Smooth muscle cell (in vitro differentiated cells): ENCODE measurements at regions not wholly inside any gene's neighbourhood (a gene's known extent, or its start where the extent isn't known, plus 50 kb on each side); places are given as distances from the start of the nearest gene placed in this dataset.

ENCODE experiments used
- DNase-seq: peaks from one replicate; lab custom pipeline; 2025; ENCODE audit not compliant: unreplicated experiment; lab: John Stamatoyannopoulos, UW
- H2AFZ ChIP-seq: fragments of 200-600 bp; sonication (generic); 2 replicates; pipeline ENCODE4 v1.6.0; 2016; ENCODE audit warnings: antibody characterized with exemption, low read depth, mild to moderate bottlenecking
- H3F3A ChIP-seq: fragments of 200-600 bp; sonication (generic); 2 replicates; pipeline ENCODE4 v1.6.0; 2017; ENCODE audit warnings: antibody characterized with exemption, low read depth
- H3K27ac ChIP-seq: fragments of 200-600 bp; sonication (generic); 2 replicates; pipeline ENCODE4 v1.5.1; 2016; ENCODE audit warnings: low read depth, mild to moderate bottlenecking
- H3K27me3 ChIP-seq: fragments of 200-600 bp; sonication (generic); 2 replicates; pipeline ENCODE4 v1.6.1; 2016; ENCODE audit warnings: low read depth, mild to moderate bottlenecking
- H3K36me3 ChIP-seq: fragments of 200-600 bp; sonication (generic); 2 replicates; pipeline ENCODE4 v1.5.1; 2016; ENCODE audit warnings: low read depth
- H3K4me1 ChIP-seq: fragments of 200-600 bp; sonication (generic); 2 replicates; pipeline ENCODE4 v1.5.1; 2016; ENCODE audit warnings: low read depth
- H3K4me2 ChIP-seq: fragments of 200-600 bp; sonication (generic); 2 replicates; pipeline ENCODE4 v1.6.0; 2016; ENCODE audit warnings: mild to moderate bottlenecking
- H3K4me3 ChIP-seq: fragments of 200-600 bp; sonication (generic); 2 replicates; pipeline ENCODE4 v1.5.1; 2016; ENCODE audit warnings: mild to moderate bottlenecking
- H3K79me2 ChIP-seq: fragments of 200-600 bp; sonication (generic); 2 replicates; pipeline ENCODE4 v1.6.0; 2016; ENCODE audit warnings: low read depth, mild to moderate bottlenecking
- H3K9ac ChIP-seq: fragments of 200-600 bp; sonication (generic); 2 replicates; pipeline ENCODE4 v1.6.0; 2016; ENCODE audit warnings: low read depth
- H3K9me3 ChIP-seq: fragments of 200-600 bp; sonication (generic); replicated peaks from 2 replicates; pipeline ENCODE4 v1.5.1; 2016; ENCODE audit warnings: low read depth
- H4K20me1 ChIP-seq: fragments of 200-600 bp; sonication (generic); 2 replicates; pipeline ENCODE4 v1.6.0; 2016; ENCODE audit warnings: low read depth
- CTCF ChIP-seq: fragments of 200-600 bp; sonication (generic); IDR thresholded peaks from 2 replicates; pipeline ENCODE4 v1.5.1; 2017; ENCODE audit warnings: borderline replicate concordance, mild to moderate bottlenecking, antibody characterized with exemption; ENCODE audit not compliant: insufficient read depth, poor library complexity, severe bottlenecking
- WGBS: methylation state at CpG from one replicate; pipeline ENCODE4 v1.1.7; 2016; ENCODE audit warnings: low lambda C conversion rate; 5-methylcytosine and 5-hydroxymethylcytosine counted together

DNA sequence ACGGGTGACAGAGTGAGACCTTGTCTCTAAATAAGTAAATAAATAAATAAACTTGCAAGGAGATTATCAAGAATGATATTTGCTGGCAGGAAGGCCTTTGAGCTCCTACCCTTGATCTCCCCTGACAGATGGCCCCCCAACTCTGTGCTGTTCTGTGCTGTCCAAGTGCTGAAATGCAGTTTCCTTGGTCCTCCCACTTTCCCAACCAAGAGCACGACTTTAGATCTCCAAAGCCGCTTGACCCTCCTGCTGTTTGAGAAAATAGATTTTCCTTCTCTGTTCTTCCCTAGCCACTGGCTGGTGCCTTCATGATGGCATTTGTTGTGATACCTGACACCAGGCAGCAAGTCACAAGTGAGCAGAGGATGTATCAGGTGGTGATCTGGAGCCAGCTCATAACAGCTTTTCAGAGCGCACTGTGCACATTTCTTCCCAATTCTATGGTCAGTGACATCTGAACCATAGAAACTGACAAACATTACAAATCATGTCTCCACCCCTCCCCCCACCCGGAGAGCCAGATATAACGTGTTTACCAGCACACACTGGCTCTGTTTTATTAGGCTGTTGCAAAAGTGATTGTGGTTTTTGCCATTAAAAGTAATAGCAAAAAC, 80.0 kb upstream of the PUM3 start:
- Histone ChIP-seq H3K36me3 (no peaks in the 10 kb centered on the region), H4K20me1 (no peaks in the 10 kb centered on the region), H3K9me3 (no peaks in the 10 kb centered on the region), H3K4me2 (no peak overlapping the region), H3K79me2 (no peaks in the 10 kb centered on the region), H3K4me1 (no peaks in the 10 kb centered on the region), H3K27me3 (peaks cover 18% of the 10 kb centered on the region), H2AFZ (no peak overlapping the region), H3K9ac (no peak overlapping the region), H3K4me3 (no peak overlapping the region), H3F3A (no peaks in the 10 kb centered on the region), H3K27ac (no peak overlapping the region)
- no peak for DNase-seq
- 65% methylated on average over 6 of the region's 6 CpGs for WGBS
- TF ChIP-seq CTCF = no peak

GRCh38 chr9:2919347-2919746, 75.5 kb upstream of the PUM3 start:
- Histone ChIP-seq H2AFZ (no peak overlapping the region), H3K9ac (no peak overlapping the region), H3K36me3 (no peaks in the 10 kb centered on the region), H3K27ac (no peak overlapping the region), H4K20me1 (no peaks in the 10 kb centered on the region), H3F3A (no peaks in the 10 kb centered on the region), H3K4me1 (no peaks in the 10 kb centered on the region), H3K79me2 (no peaks in the 10 kb centered on the region), H3K27me3 (peaks cover 14% of the 10 kb centered on the region), H3K4me2 (no peak overlapping the region), H3K9me3 (no peaks in the 10 kb centered on the region), H3K4me3 (no peak overlapping the region)
- WGBS = 80% methylated on average over 2 of the region's 2 CpGs
- no peak for TF ChIP-seq CTCF
- DNase-seq = no peak

GRCh38 chr9:2916382-2916985, 72.6 kb upstream of the PUM3 start:
- WGBS = 85% methylated on average over 3 of the region's 3 CpGs
- no peak overlapping the region for H3K4me3 ChIP-seq
- no peak overlapping the region for H2AFZ ChIP-seq
- H3K4me2 ChIP-seq = no peak overlapping the region
- TF ChIP-seq CTCF = no peak
- no peak overlapping the region for H3K9ac ChIP-seq
- H3K27me3 ChIP-seq = peaks cover 25% of the 10 kb centered on the region
- H3K9me3 ChIP-seq = no peaks in the 10 kb centered on the region
- no peaks in the 10 kb centered on the region for H4K20me1 ChIP-seq
- H3K36me3 ChIP-seq = no peaks in the 10 kb centered on the region
- H3K79me2 ChIP-seq = no peaks in the 10 kb centered on the region
- H3F3A ChIP-seq = no peaks in the 10 kb centered on the region
- H3K4me1 ChIP-seq = no peaks in the 10 kb centered on the region
- DNase-seq = no peak
- no peak overlapping the region for H3K27ac ChIP-seq

- Histone ChIP-seq H4K20me1 (no peaks in the 10 kb centered on the region), H3K27ac (no peak overlapping the region), H3F3A (no peaks in the 10 kb centered on the region), H3K4me3 (no peak overlapping the region), H2AFZ (no peak overlapping the region), H3K4me2 (no peak overlapping the region), H3K27me3 (peaks cover 20% of the 10 kb centered on the region), H3K9me3 (no peaks in the 10 kb centered on the region), H3K9ac (no peak overlapping the region), H3K36me3 (no peaks in the 10 kb centered on the region), H3K4me1 (no peaks in the 10 kb centered on the region), H3K79me2 (no peaks in the 10 kb centered on the region)
- 80% methylated on average over 2 of the region's 2 CpGs for WGBS
- no peak for DNase-seq
- no peak for TF ChIP-seq CTCF
Measured at GRCh38 chr9:2913026-2913425, 69.1 kb upstream of the PUM3 start.
